ENCODE measurements at regions not wholly inside any gene's neighbourhood (a gene's known extent, or its start where the extent isn't known, plus 50 kb on each side); places are given as distances from the start of the nearest gene placed in this dataset.
"Not testable (repeated sequence)": the region's sequence is repeated elsewhere in the genome, so short reads cannot be mapped to it uniquely, and the experiment has no call there.

- FAIRE-seq = no peak
Observed at GRCh38 chr21:18722193-18722592, 318.6 kb upstream of the TMPRSS15 start.

GRCh38 chr21:18723171-18723570 is 319.6 kb upstream of the TMPRSS15 start:
- FAIRE-seq = no peak

GRCh38 chr21:18725653-18726052 is 322.1 kb upstream of the TMPRSS15 start:
- no peak for FAIRE-seq

- no peak for FAIRE-seq
Observed at GRCh38 chr21:18741954-18742353, 338.4 kb upstream of the TMPRSS15 start.

- FAIRE-seq = no peak
Observed at GRCh38 chr21:18743531-18743930, 339.9 kb upstream of the TMPRSS15 start.

- FAIRE-seq = no peak
Observed at GRCh38 chr21:18744840-18745239, 341.3 kb upstream of the TMPRSS15 start.

GRCh38 chr21:18752894-18753293 is 349.3 kb upstream of the TMPRSS15 start:
- FAIRE-seq = not testable (repeated sequence)

- not testable (repeated sequence) for FAIRE-seq
Observed at GRCh38 chr21:18756272-18756671, 352.7 kb upstream of the TMPRSS15 start.

- FAIRE-seq = no peak
Observed at GRCh38 chr21:18759267-18759666, 355.7 kb upstream of the TMPRSS15 start.

GRCh38 chr21:18759751-18760161 is 356.2 kb upstream of the TMPRSS15 start:
- no peak for FAIRE-seq

GRCh38 chr21:18760247-18760646 is 356.7 kb upstream of the TMPRSS15 start:
- FAIRE-seq = no peak

- FAIRE-seq = no peak
Observed at GRCh38 chr21:18764720-18765119, 361.1 kb upstream of the TMPRSS15 start.

GRCh38 chr21:18769599-18769998 is 366.0 kb upstream of the TMPRSS15 start:
- FAIRE-seq = no peak

- no peak for FAIRE-seq
Observed at GRCh38 chr21:18771845-18772380, 368.3 kb upstream of the TMPRSS15 start.

GRCh38 chr21:18772404-18772803 is 368.8 kb upstream of the TMPRSS15 start:
- no peak for FAIRE-seq

- no peak for FAIRE-seq
Observed at GRCh38 chr21:18772897-18773296, 369.3 kb upstream of the TMPRSS15 start.

GRCh38 chr21:18776936-18777335 is 373.4 kb upstream of the TMPRSS15 start:
- no peak for FAIRE-seq

GRCh38 chr21:18782721-18783120 is 379.1 kb upstream of the TMPRSS15 start:
- no peak for FAIRE-seq

GRCh38 chr21:18801468-18801867 is 397.9 kb upstream of the TMPRSS15 start:
- no peak for FAIRE-seq

GRCh38 chr21:18803624-18804023 is 400.0 kb upstream of the TMPRSS15 start:
- FAIRE-seq = no peak

GRCh38 chr21:18810136-18810535 is 406.6 kb upstream of the TMPRSS15 start:
- FAIRE-seq = no peak

GRCh38 chr21:18812308-18812707 is 408.7 kb upstream of the TMPRSS15 start:
- no peak for FAIRE-seq

GRCh38 chr21:18819507-18819906 is 415.9 kb upstream of the TMPRSS15 start:
- no peak for FAIRE-seq

- FAIRE-seq = no peak
Observed at GRCh38 chr21:18826562-18826961, 423.0 kb upstream of the TMPRSS15 start.

- no peak for FAIRE-seq
Observed at GRCh38 chr21:18831942-18832676, 428.5 kb upstream of the TMPRSS15 start.
